ENCODE measurements at regions not wholly inside any gene's neighbourhood (a gene's known extent, or its start where the extent isn't known, plus 50 kb on each side); places are given as distances from the start of the nearest gene placed in this dataset.
"Not testable (repeated sequence)": the region's sequence is repeated elsewhere in the genome, so short reads cannot be mapped to it uniquely, and the experiment has no call there.

GRCh38 chr2:16207151-16207550, 266.8 kb downstream of the MYCN start:
- DNase-seq (ENCODE audit: low read depth) = no peak

GRCh38 chr2:16206191-16206944, 266.0 kb downstream of the MYCN start:
- DNase-seq (ENCODE audit: low read depth) = no peak

GRCh38 chr2:16205631-16206030, 265.3 kb downstream of the MYCN start:
- no peak for DNase-seq (ENCODE audit: low read depth)

- DNase-seq (ENCODE audit: low read depth) = no peak
Observed at GRCh38 chr2:16204886-16205620, 264.7 kb downstream of the MYCN start.

GRCh38 chr2:16204251-16204650, 263.9 kb downstream of the MYCN start:
- no peak for DNase-seq (ENCODE audit: low read depth)

GRCh38 chr2:16203691-16204090, 263.3 kb downstream of the MYCN start:
- no peak for DNase-seq (ENCODE audit: low read depth)

GRCh38 chr2:16203069-16203468, 262.7 kb downstream of the MYCN start:
- no peak for DNase-seq (ENCODE audit: low read depth)

- DNase-seq (ENCODE audit: low read depth) = no peak
Observed at GRCh38 chr2:16202266-16203020, 262.1 kb downstream of the MYCN start.

- peak; percentile 39 for DNase-seq (ENCODE audit: low read depth)
Observed at GRCh38 chr2:16201848-16202247, 261.5 kb downstream of the MYCN start.

GRCh38 chr2:16200554-16201193, 260.3 kb downstream of the MYCN start:
- DNase-seq (ENCODE audit: low read depth) = no peak

- DNase-seq (ENCODE audit: low read depth) = no peak
Observed at GRCh38 chr2:16199882-16200553, 259.7 kb downstream of the MYCN start.

GRCh38 chr2:16199241-16199640, 258.9 kb downstream of the MYCN start:
- not testable (repeated sequence) for DNase-seq (ENCODE audit: low read depth)

GRCh38 chr2:16198166-16198912, 258.0 kb downstream of the MYCN start:
- DNase-seq (ENCODE audit: low read depth) = no peak

GRCh38 chr2:16197504-16198147, 257.3 kb downstream of the MYCN start:
- no peak for DNase-seq (ENCODE audit: low read depth)

- no peak for DNase-seq (ENCODE audit: low read depth)
Observed at GRCh38 chr2:16196687-16197503, 256.5 kb downstream of the MYCN start.

- no peak for DNase-seq (ENCODE audit: low read depth)
Observed at GRCh38 chr2:16195681-16196070, 255.3 kb downstream of the MYCN start.

- no peak for DNase-seq (ENCODE audit: low read depth)
Observed at GRCh38 chr2:16194931-16195680, 254.8 kb downstream of the MYCN start.

- DNase-seq (ENCODE audit: low read depth) = no peak
Observed at GRCh38 chr2:16194530-16194929, 254.2 kb downstream of the MYCN start.
